ENCODE measurements at regions not wholly inside any gene's neighbourhood (a gene's known extent, or its start where the extent isn't known, plus 50 kb on each side); places are given as distances from the start of the nearest gene placed in this dataset.

GRCh38 chr10:4453276-4453675, 372.7 kb upstream of the AKR1E2 start (continued):
- no peak for TF ChIP-seq ELK1 (CRISPR knock-in tag; IDR thresholded peaks at IDR 0.05)
- TF ChIP-seq RBM39 (optimal IDR thresholded peaks at IDR 0.05; ENCODE audit: low read depth, low read length): no peak
- no peak for TF ChIP-seq RFX5 (IDR thresholded peaks at IDR 0.05; ENCODE audit: low read depth, low read length)
- TF ChIP-seq TCF15 (CRISPR knock-in tag; IDR thresholded peaks at IDR 0.05): no peak

- Histone ChIP-seq H3K27ac (ENCODE audit: extremely low read depth, low read depth, low read length) (no peak overlapping the region), H3K9me1 (ENCODE audit: control insufficient read depth, insufficient read depth, low read length) (no peaks in the 10 kb centered on the region), H3K4me1 (replicated peaks in 1 of 2; ENCODE audit: control insufficient read depth in 2 of 2, insufficient read depth in 2 of 2, low read length in 2 of 2) (no peaks in the 10 kb centered on the region), H3K4me2 (ENCODE audit: insufficient read depth, low read length) (no peak overlapping the region), H2AFZ (ENCODE audit: low read depth, low read length) (no peak overlapping the region), H3K4me3 (no peak overlapping the region), H3K9ac (ENCODE audit: insufficient read depth in 1 of 2, low read depth in 2 of 2, low read length in 2 of 2) (no peak overlapping the region), H3K79me2 (ENCODE audit: control insufficient read depth, insufficient read depth, low read length) (no peaks in the 10 kb centered on the region), H4K20me1 (replicated peaks; ENCODE audit: control insufficient read depth, insufficient read depth, low read length) (no peaks in the 10 kb centered on the region; the same call in 1 of the 2 replicates), H3K27me3 (ENCODE audit: control insufficient read depth in 2 of 2, insufficient read depth in 2 of 2, low read length in 2 of 2) (peaks cover 0 to 4% of the 10 kb centered on the region in 2 experiments; a peak in 1 of 5 replicates), H3K9me3 (replicated peaks; ENCODE audit: control insufficient read depth, insufficient read depth, low read depth, low read length) (no peaks in the 10 kb centered on the region), H3K36me3 (ENCODE audit: control insufficient read depth, insufficient read depth, low read length) (no peaks in the 10 kb centered on the region)
- no peak for ATAC-seq
- intact Hi-C loops (cut with micrococcal nuclease) (no loop called here), in situ Hi-C loops (cut with MboI) (no loop called here)
- no peak for FAIRE-seq
- ChIA-PET CTCF (ENCODE audit: low intra/inter-chr PET ratio) (no interaction called here), POLR2A (interaction anchor here (0.9 kb wide), 1 partner anchor 170 kb away, joined by 3 read pairs; no protein-coding TSS in a partner anchor)
- TF ChIP-seq ZNF184 (CRISPR knock-in tag; IDR thresholded peaks at IDR 0.05) (no peak), RFX1 (IDR thresholded peaks at IDR 0.05) (peak; percentile 38)
- no peak for DNase-seq (ENCODE audit: extremely low read depth in 1 of 4, low spot score in 3 of 4)
- under 1% methylated on average over 13 of the region's 13 CpGs for WGBS (ENCODE audit: insufficient coverage, low coverage, missing lambda C conversion rate)
- no TSS peak for BruUV-seq (replicated peaks)
Observed at GRCh38 chr10:4450981-4451908, 374.8 kb upstream of the AKR1E2 start.

All from K562 (cell line).